ENCODE measurements at regions not wholly inside any gene's neighbourhood (a gene's known extent, or its start where the extent isn't known, plus 50 kb on each side); places are given as distances from the start of the nearest gene placed in this dataset.

- TF ChIP-seq CTCF (conservative IDR thresholded peaks at IDR 0.05 in 1 of 2, IDR thresholded peaks at IDR 0.05 in 1 of 2; ENCODE audit: low read depth in 1 of 2, low read length in 2 of 2) (no peak), EZH2 (IDR thresholded peaks at IDR 0.05; ENCODE audit: low read length, missing control alignments) (no peak)
Observed at GRCh38 chr11:21963013-21963412, 229.9 kb upstream of the ANO5 start.
